ENCODE measurements at regions not wholly inside any gene's neighbourhood (a gene's known extent, or its start where the extent isn't known, plus 50 kb on each side); places are given as distances from the start of the nearest gene placed in this dataset.

GRCh38 chr3:197606468-197606867, 50.7 kb upstream of the BDH1 start:
- TF ChIP-seq, protein P1, sequence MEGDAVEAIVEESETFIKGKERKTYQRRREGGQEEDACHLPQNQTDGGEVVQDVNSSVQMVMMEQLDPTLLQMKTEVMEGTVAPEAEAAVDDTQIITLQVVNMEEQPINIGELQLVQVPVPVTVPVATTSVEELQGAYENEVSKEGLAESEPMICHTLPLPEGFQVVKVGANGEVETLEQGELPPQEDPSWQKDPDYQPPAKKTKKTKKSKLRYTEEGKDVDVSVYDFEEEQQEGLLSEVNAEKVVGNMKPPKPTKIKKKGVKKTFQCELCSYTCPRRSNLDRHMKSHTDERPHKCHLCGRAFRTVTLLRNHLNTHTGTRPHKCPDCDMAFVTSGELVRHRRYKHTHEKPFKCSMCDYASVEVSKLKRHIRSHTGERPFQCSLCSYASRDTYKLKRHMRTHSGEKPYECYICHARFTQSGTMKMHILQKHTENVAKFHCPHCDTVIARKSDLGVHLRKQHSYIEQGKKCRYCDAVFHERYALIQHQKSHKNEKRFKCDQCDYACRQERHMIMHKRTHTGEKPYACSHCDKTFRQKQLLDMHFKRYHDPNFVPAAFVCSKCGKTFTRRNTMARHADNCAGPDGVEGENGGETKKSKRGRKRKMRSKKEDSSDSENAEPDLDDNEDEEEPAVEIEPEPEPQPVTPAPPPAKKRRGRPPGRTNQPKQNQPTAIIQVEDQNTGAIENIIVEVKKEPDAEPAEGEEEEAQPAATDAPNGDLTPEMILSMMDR (conservative IDR thresholded peaks at IDR 0.05 in 1 of 2, IDR thresholded peaks at IDR 0.05 in 1 of 2; ENCODE audit: extremely low read depth in 1 of 2, insufficient read depth in 1 of 2, low read depth in 1 of 2, low read length in 2 of 2) = no peak
- TF ChIP-seq EZH2 (IDR thresholded peaks at IDR 0.05; ENCODE audit: borderline replicate concordance, low read length) = no peak

Data from mammary epithelial cell (primary cell).